K562 (cell line): ENCODE measurements at regions not wholly inside any gene's neighbourhood (a gene's known extent, or its start where the extent isn't known, plus 50 kb on each side); places are given as distances from the start of the nearest gene placed in this dataset. TPM values are rescaled to one million over a fixed set of nuclear protein-coding genes. Genes with fewer than 3 reads are reported as not detected.
A peak's percentile ranks its signal among the peaks of the same experiment; 100 is the strongest.

Experiments
- ATAC-seq: fragments of 200-7000 bp; cut with Tn5 transposase; 3 replicates; pipeline ENCODE4 v1.9.1; 2020; ENCODE audit warnings: moderate library complexity
- BruUV-seq: library from RNA; stranded (reverse); fragments of 400-500 nt; replicated peaks from 2 replicates; lab custom pipeline; 2021; lab: Mats Ljungman, UMichigan
- CTCF ChIA-PET: fragments of 300-600 bp; formaldehyde crosslinking; extraction: SDS; loops from one replicate; lab custom pipeline; 2021; ENCODE audit warnings: low intra/inter-chr PET ratio; lab: Yijun Ruan, JAX
- POLR2A ChIA-PET: fragments of 300-600, 350-650 bp; sonication (Branson Sonifier 250); formaldehyde crosslinking; extraction: SDS; loops from one replicate; lab custom pipeline; 2021; ENCODE audit warnings: antibody characterized with exemption, inconsistent platforms; lab: Yijun Ruan, JAX
- DNase-seq, 4 experiments: peaks; one replicate each; pipeline versions ENCODE4 v3.0.0 to v3.0.0-alpha.2; 2011 to 2018; ENCODE audit warnings: low spot score in 3 of 4, mixed read lengths in 3 of 4; ENCODE audit errors: extremely low read depth in 1 of 4
- FAIRE-seq: peaks from 2 replicates; lab custom pipeline; 2011; peaks lifted over from hg19 to GRCh38; lab: Jason Lieb, UNC
- H2AFZ ChIP-seq: 2 replicates; pipeline ENCODE4 v1.6.0; 2011; ENCODE audit warnings: low read depth, low read length, control low read depth, inconsistent platforms
- H3K27ac ChIP-seq: fragments of 200-600 bp; 3 replicates; pipeline ENCODE4 v1.8.0; 2011; ENCODE audit warnings: low read depth, mild to moderate bottlenecking, control low read depth, inconsistent platforms, low read length, moderate library complexity, mixed read lengths; ENCODE audit errors: extremely low read depth
- H3K27me3 ChIP-seq, 2 experiments: fragments of 300-600 bp in 1 of 2; 2 replicates in 1 of 2; 3 replicates in 1 of 2; pipeline versions ENCODE4 v1.6.0 to v1.8.0; 2011; ENCODE audit warnings: inconsistent platforms in 2 of 2, low read length in 2 of 2, mild to moderate bottlenecking in 1 of 2, mixed read lengths in 1 of 2, moderate library complexity in 1 of 2; ENCODE audit not compliant: control insufficient read depth in 2 of 2, insufficient read depth in 2 of 2
- H3K36me3 ChIP-seq: fragments of 300-600 bp; 3 replicates; pipeline ENCODE4 v1.8.0; 2011; ENCODE audit warnings: mild to moderate bottlenecking, low read length, inconsistent platforms; ENCODE audit not compliant: control insufficient read depth, insufficient read depth
- H3K4me1 ChIP-seq, 2 experiments: fragments of 200-600 bp in 1 of 2; replicated peaks in 1 of 2; 2 replicates in 1 of 2; 3 replicates in 1 of 2; pipeline versions ENCODE4 v1.5.1 to v1.8.0; 2011; ENCODE audit warnings: inconsistent platforms in 2 of 2, low read length in 2 of 2, mild to moderate bottlenecking in 1 of 2, mixed read lengths in 1 of 2, moderate library complexity in 1 of 2; ENCODE audit not compliant: control insufficient read depth in 2 of 2, insufficient read depth in 2 of 2
- H3K4me2 ChIP-seq: 2 replicates; pipeline ENCODE4 v1.6.1; 2011; ENCODE audit warnings: low read length, control low read depth, inconsistent platforms, mixed read lengths; ENCODE audit not compliant: insufficient read depth
- H3K4me3 ChIP-seq: fragments of 200-600 bp; sonication (generic), shearing (Covaris generic); 2 replicates; pipeline ENCODE4 v1.5.1; 2016; ENCODE audit warnings: control low read depth, inconsistent platforms
- H3K79me2 ChIP-seq: fragments of 200-600 bp; 3 replicates; pipeline ENCODE4 v1.8.0; 2011; ENCODE audit warnings: low read length, inconsistent platforms; ENCODE audit not compliant: control insufficient read depth, insufficient read depth
- H3K9ac ChIP-seq, 2 experiments: 2 replicates each; pipeline versions ENCODE4 v1.6.0 to v1.6.1; 2011; ENCODE audit warnings: low read depth in 2 of 2, low read length in 2 of 2, control low read depth in 1 of 2, inconsistent platforms in 1 of 2, mild to moderate bottlenecking in 1 of 2, mixed read lengths in 1 of 2; ENCODE audit not compliant: insufficient read depth in 1 of 2
- H3K9me1 ChIP-seq: one replicate; pipeline ENCODE4 v1.6.0; 2011; ENCODE audit warnings: inconsistent platforms, mild to moderate bottlenecking, low read length, moderate library complexity; ENCODE audit not compliant: control insufficient read depth, insufficient read depth
- H3K9me3 ChIP-seq: replicated peaks from 2 replicates; pipeline ENCODE4 v1.5.1; 2011; ENCODE audit warnings: low read depth, low read length, inconsistent platforms; ENCODE audit not compliant: control insufficient read depth, insufficient read depth
- H4K20me1 ChIP-seq: replicated peaks from 2 replicates; pipeline ENCODE4 v1.6.1; 2011; ENCODE audit warnings: low read length, inconsistent platforms, mixed read lengths; ENCODE audit not compliant: control insufficient read depth, insufficient read depth
- CCNT2 ChIP-seq: IDR thresholded peaks from 2 replicates; pipeline ENCODE4 v1.6.1; 2011; ENCODE audit warnings: borderline replicate concordance, low read depth, mild to moderate bottlenecking, moderate library complexity, mixed read lengths, low read length; ENCODE audit not compliant: insufficient read length; ENCODE audit errors: extremely low read depth
- CXXC5 ChIP-seq: fragments of 250-450 bp; sonication (Bioruptor Pico); IDR thresholded peaks from 2 replicates; pipeline ENCODE4 v1.8.0; 2022; ENCODE audit warnings: inconsistent platforms, mild to moderate bottlenecking, moderate library complexity
- ZNF12 ChIP-seq: sonication (generic); formaldehyde crosslinking; IDR thresholded peaks from 2 replicates; pipeline ENCODE4 v1.4.0; 2020; ENCODE audit warnings: mild to moderate bottlenecking, missing genetic modification reagents
- WGBS: fragments of 100-300 bp; shearing (Covaris generic); methylation state at CpG from one replicate; pipeline ENCODE4 v1.1.6; 2016; ENCODE audit warnings: low coverage, mixed read lengths; ENCODE audit not compliant: insufficient coverage; ENCODE audit errors: missing lambda C conversion rate; 5-methylcytosine and 5-hydroxymethylcytosine counted together
- in situ Hi-C: fragments of 300-500 bp; cut with MboI; formaldehyde crosslinking; loops from 4 replicates; pipeline ENCODE4 v1.15.0; 2018; ENCODE audit warnings: inconsistent platforms, mixed read lengths
- intact Hi-C: fragments of 100-400 bp; cut with micrococcal nuclease; formaldehyde crosslinking; loops from 2 replicates; pipeline ENCODE4 v1.14.2; 2022
- small RNA-seq: library from RNA; depleted of rRNA; stranded (forward); fragments of <200 nt; gene quantifications from one replicate; pipeline ENCODE3, GENCODE V24; 2014

- no peaks in the 10 kb centered on the region for H3K9me1 ChIP-seq
- FAIRE-seq (no peak), ATAC-seq (no peak), DNase-seq (no peak)
- no peak overlapping the region for H3K27ac ChIP-seq
- BruUV-seq = no TSS peak
- TF ChIP-seq ZNF12 (0 out of 2 replicates have a peak, but pooled peaks have one; percentile 41), CCNT2 (no peak), CXXC5 (CRISPR knock-in tag) (no peak)
- peak overlapping the region in 1 of 2 experiments; percentile 56; a peak in 2 of 4 replicates for H3K9ac ChIP-seq
- intact Hi-C loops = no loop called here
- WGBS = 52% methylated on average over 5 of the region's 5 CpGs
- H3K4me1 ChIP-seq = peaks cover 20 to 32% of the 10 kb centered on the region in 2 experiments; a peak in 4 of 5 replicates
- POLR2A ChIA-PET = no interaction called here
- 0 out of 5 replicates have a peak, but pooled peaks cover 0 to 5% of the 10 kb centered on the region in 2 experiments for H3K27me3 ChIP-seq
- in situ Hi-C loops = no loop called here
- no peak overlapping the region for H2AFZ ChIP-seq
- H3K4me3 ChIP-seq = no peak overlapping the region
- 0 out of 2 replicates have a peak, but pooled peaks cover 3% of the 10 kb centered on the region for H4K20me1 ChIP-seq
- 0 out of 2 replicates have a peak, but pooled peaks cover 5% of the 10 kb centered on the region for H3K9me3 ChIP-seq
- H3K36me3 ChIP-seq = no peaks in the 10 kb centered on the region
- no peak overlapping the region for H3K4me2 ChIP-seq
- CTCF ChIA-PET = interaction anchor here (0.6 kb wide), 1 partner anchor 270 kb away, joined by 3 read pairs; no protein-coding TSS in a partner anchor
- H3K79me2 ChIP-seq = no peaks in the 10 kb centered on the region
Observed at GRCh38 chr10:79018521-79019011, 50.2 kb upstream of the ZMIZ1 start.

Small RNA genes lying in the stretch of these regions (small RNA-seq; reads per million reads assigned to genes)
- gene RF00056 = not detected
